ENCODE measurements at regions not wholly inside any gene's neighbourhood (a gene's known extent, or its start where the extent isn't known, plus 50 kb on each side); places are given as distances from the start of the nearest gene placed in this dataset.
A peak's percentile ranks its signal among the peaks of the same experiment; 100 is the strongest.
"Not testable (repeated sequence)": the region's sequence is repeated elsewhere in the genome, so short reads cannot be mapped to it uniquely, and the experiment has no call there.

DNA sequence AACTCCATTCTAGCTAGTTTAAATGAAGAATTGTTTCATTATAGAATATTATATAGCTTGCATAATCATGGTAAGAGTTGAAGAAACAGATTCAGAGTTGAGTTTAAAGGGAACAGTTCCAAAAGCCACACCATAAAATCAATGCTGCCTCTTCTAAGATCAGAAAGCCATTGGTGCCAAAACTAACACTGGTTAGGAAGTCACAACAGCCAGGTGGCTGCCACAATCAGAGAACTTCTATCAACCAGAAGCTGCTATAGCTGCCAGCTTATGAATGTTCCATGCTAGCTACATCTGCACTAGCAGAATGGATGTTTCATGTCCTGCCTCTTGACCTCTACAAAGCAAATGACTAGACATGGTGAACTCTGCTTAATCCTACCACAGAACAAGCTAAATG is 583.1 kb upstream of the LRRN3 start:
- TF ChIP-seq, protein P1, sequence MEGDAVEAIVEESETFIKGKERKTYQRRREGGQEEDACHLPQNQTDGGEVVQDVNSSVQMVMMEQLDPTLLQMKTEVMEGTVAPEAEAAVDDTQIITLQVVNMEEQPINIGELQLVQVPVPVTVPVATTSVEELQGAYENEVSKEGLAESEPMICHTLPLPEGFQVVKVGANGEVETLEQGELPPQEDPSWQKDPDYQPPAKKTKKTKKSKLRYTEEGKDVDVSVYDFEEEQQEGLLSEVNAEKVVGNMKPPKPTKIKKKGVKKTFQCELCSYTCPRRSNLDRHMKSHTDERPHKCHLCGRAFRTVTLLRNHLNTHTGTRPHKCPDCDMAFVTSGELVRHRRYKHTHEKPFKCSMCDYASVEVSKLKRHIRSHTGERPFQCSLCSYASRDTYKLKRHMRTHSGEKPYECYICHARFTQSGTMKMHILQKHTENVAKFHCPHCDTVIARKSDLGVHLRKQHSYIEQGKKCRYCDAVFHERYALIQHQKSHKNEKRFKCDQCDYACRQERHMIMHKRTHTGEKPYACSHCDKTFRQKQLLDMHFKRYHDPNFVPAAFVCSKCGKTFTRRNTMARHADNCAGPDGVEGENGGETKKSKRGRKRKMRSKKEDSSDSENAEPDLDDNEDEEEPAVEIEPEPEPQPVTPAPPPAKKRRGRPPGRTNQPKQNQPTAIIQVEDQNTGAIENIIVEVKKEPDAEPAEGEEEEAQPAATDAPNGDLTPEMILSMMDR (IDR thresholded peaks at IDR 0.05; ENCODE audit: insufficient read depth, low read length, severe bottlenecking), result no peak
- H3K27me3 ChIP-seq (ENCODE audit: control insufficient read depth, insufficient read depth, low read length), result no peaks in the 10 kb centered on the region
- H3K4me3 ChIP-seq (ENCODE audit: low read depth, low read length), result no peak overlapping the region
- no peaks in the 10 kb centered on the region for H3K36me3 ChIP-seq (ENCODE audit: control insufficient read depth, insufficient read depth, low read length)
- FAIRE-seq (no peak), DNase-seq (ENCODE audit: low read depth) (no peak)

DNA sequence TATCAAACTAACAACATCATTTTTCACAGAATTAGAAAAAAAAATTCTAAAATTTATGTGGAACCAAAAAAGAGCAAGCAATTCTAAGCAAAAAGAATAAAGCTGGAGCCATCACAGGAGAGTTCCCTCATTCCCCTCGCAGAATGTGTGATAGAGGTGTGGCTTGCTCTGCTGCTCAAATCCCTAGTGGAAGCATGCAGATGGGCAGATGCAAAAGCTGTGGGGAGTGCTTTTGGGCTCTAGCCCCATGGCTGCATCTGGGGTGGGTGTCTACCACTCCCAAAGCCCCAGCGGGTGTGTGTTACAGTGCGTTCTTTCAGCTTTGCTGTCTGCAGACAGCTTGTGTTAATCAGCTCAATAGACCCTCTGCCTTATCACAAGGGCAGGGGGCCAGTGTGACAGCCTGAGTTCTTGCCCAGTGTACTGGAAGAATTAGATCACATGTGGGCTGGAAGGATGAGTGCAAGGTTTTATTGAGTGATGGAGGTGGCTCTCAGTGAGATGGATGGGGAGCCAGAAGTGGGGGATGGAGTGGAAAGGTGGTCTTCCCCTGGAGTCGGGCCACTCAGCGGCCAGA is 575.9 kb upstream of the LRRN3 start:
- H3K36me3 ChIP-seq (ENCODE audit: control insufficient read depth, insufficient read depth, low read length); H3K27me3 ChIP-seq (ENCODE audit: control insufficient read depth, insufficient read depth, low read length); H3K4me3 ChIP-seq (ENCODE audit: low read depth, low read length); DNase-seq (ENCODE audit: low read depth): not testable (repeated sequence)
- peak; percentile 50 for FAIRE-seq

DNA sequence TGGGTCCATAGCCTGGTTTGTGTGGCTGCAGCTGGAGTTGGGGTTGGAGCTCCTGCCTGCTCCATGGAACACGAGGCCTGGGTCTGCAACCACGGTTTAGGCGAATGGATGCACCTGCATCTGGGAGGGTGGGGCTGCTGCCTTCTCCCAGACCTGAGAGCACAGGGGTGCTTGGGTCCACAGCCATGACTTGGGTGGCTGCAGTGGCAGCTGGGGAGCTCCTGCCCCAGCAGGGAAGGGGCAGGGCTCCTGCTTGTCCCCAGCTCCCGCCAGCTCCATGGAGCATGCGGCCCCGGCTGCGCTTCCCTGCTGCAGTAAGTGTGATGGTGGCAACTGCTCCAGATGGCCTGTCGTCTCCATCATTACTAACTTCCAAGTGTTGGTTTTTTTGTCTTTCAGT is 571.1 kb upstream of the LRRN3 start:
- TF ChIP-seq, protein P1 (IDR thresholded peaks at IDR 0.05; ENCODE audit: insufficient read depth, low read length, severe bottlenecking), result no peak
- no peak for FAIRE-seq

DNA sequence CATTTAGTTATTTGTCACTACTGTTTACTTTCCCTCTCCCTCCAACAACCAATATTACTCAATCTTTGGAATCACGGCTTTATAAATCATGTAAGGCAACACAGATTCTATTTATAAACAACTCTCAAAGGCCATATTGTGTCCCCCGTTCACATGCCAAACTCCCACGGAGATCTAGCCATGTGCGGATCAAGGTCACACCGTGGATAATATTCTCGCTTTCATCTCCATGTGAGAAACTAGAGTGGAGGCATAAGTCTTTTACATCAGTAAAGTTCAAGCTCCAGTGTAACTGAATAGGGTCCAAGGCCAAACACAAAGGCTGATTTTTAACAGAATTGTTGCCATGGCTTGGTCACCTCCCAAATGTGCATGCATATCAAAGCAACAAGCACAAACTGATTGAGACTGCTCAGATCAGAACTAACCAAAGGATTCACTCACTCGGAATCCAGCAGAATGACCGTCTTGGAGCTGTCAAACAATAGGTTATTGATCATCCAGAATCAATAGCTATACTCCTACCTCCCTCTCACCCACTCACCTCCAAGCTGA is 569.5 kb upstream of the LRRN3 start:
- no peak for FAIRE-seq
- TF ChIP-seq, protein P1 (IDR thresholded peaks at IDR 0.05; ENCODE audit: insufficient read depth, low read length, severe bottlenecking), result no peak
- H3K4me3 ChIP-seq (ENCODE audit: low read depth, low read length), result no peak overlapping the region
- no peak for DNase-seq (ENCODE audit: low read depth)
- H3K36me3 ChIP-seq (ENCODE audit: control insufficient read depth, insufficient read depth, low read length), result no peaks in the 10 kb centered on the region
- H3K27me3 ChIP-seq (ENCODE audit: control insufficient read depth, insufficient read depth, low read length), result no peaks in the 10 kb centered on the region

More for the DNA sequence above, 571.1 kb upstream of the LRRN3 start:
- H3K36me3 ChIP-seq (ENCODE audit: control insufficient read depth, insufficient read depth, low read length), result no peaks in the 10 kb centered on the region
- H3K4me3 ChIP-seq (ENCODE audit: low read depth, low read length), result no peak overlapping the region
- no peaks in the 10 kb centered on the region for H3K27me3 ChIP-seq (ENCODE audit: control insufficient read depth, insufficient read depth, low read length)
- no peak for DNase-seq (ENCODE audit: low read depth)

DNA sequence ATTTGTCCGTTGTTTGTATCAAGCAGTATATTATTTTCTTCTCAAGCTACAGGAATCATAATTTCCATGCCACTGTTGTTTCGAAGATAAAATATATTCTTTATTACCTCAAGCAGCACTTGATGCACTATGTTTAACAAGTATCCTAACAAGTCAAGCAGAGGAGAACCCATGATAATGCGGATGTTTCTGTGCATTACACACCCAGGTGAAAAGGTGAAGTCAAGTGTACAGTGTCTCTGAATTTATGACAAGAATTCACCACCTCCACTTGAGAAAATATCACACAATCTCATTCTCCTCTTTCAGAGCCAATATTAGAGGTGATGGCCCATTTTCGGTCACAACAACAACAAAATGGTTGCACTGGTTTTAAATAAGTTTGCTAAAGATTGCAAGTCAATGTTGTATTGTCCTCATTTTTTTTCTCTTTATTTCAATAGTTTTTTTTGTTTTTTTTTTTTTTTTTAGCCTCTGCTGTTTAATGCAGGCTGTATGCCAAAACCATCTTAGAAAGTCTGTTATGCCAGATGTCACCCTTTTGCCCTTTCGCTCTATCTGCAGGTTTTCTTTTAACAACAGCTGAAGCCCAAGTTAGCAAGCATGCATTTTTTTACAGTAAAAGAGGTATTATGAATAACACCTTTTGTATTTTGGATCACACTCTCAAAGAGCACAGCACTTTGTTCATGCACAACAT is 568.7 kb upstream of the LRRN3 start:
- no peaks in the 10 kb centered on the region for H3K36me3 ChIP-seq (ENCODE audit: control insufficient read depth, insufficient read depth, low read length)
- TF ChIP-seq, protein P1 (IDR thresholded peaks at IDR 0.05; ENCODE audit: insufficient read depth, low read length, severe bottlenecking), result no peak
- no peak overlapping the region for H3K4me3 ChIP-seq (ENCODE audit: low read depth, low read length)
- FAIRE-seq, result no peak
- no peaks in the 10 kb centered on the region for H3K27me3 ChIP-seq (ENCODE audit: control insufficient read depth, insufficient read depth, low read length)
- DNase-seq (ENCODE audit: low read depth), result no peak

DNA sequence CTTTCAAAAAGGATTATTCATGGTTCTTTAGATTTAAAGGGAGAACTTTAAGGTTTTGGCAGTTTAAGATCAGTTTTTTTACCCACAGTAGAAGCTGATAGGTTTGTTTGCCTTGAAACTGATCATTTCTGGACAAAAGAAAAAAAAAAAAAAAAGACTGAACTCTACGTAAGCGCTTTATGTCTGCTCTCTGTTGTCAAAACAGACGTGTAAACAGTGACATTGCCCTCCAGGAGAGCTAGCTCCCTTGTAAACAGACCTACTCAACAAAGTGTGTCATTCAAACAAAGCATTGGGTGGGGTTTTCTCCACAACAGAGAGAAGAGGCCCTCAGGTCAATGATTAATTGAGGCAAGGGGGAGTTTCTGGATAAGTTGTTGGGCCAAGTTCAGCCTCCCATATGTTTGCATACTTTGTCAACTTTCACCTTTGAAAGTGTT is 568.1 kb upstream of the LRRN3 start:
- FAIRE-seq (no peak), DNase-seq (ENCODE audit: low read depth) (peak; percentile 93)
- H3K4me3 ChIP-seq (ENCODE audit: low read depth, low read length), result no peak overlapping the region
- TF ChIP-seq, protein P1 (IDR thresholded peaks at IDR 0.05; ENCODE audit: insufficient read depth, low read length, severe bottlenecking), result no peak
- no peaks in the 10 kb centered on the region for H3K36me3 ChIP-seq (ENCODE audit: control insufficient read depth, insufficient read depth, low read length)
- no peaks in the 10 kb centered on the region for H3K27me3 ChIP-seq (ENCODE audit: control insufficient read depth, insufficient read depth, low read length)

Data from bronchial epithelial cell (primary cell).